GM12878 (cell line): ENCODE measurements at regions not wholly inside any gene's neighbourhood (a gene's known extent, or its start where the extent isn't known, plus 50 kb on each side); places are given as distances from the start of the nearest gene placed in this dataset.

Source experiments
- ATAC-seq: fragments of 200-7000 bp; cut with Tn5 transposase; 3 replicates; pipeline ENCODE4 v1.9.1; 2020; ENCODE audit warnings: mild to moderate bottlenecking, moderate library complexity
- BruUV-seq: library from RNA; stranded (reverse); fragments of 400-500 nt; replicated peaks from 2 replicates; lab custom pipeline; 2021; lab: Mats Ljungman, UMichigan
- CTCF ChIA-PET: fragments of 300-600 bp; sonication (Branson Sonifier 250); formaldehyde crosslinking; extraction: SDS; loops from one replicate; lab custom pipeline; 2021; ENCODE audit warnings: inconsistent platforms; lab: Yijun Ruan, JAX
- POLR2A ChIA-PET: fragments of 350-600 bp; formaldehyde crosslinking; extraction: SDS; loops from one replicate; lab custom pipeline; 2021; ENCODE audit warnings: inconsistent platforms; lab: Charles Lee
- RAD21 ChIA-PET: fragments of 300-600 bp; sonication (Branson Sonifier 250); formaldehyde crosslinking; loops from one replicate; lab custom pipeline; 2023; ENCODE audit warnings: antibody characterized with exemption; ENCODE audit not compliant: unreplicated experiment; lab: Charles Lee
- SMC1A ChIA-PET: fragments of 300-600 bp; sonication (Branson Sonifier 250); formaldehyde crosslinking; loops from one replicate; lab custom pipeline; 2023; ENCODE audit not compliant: unreplicated experiment, uncharacterized antibody; lab: Charles Lee
- DNase-seq: peaks from one replicate; pipeline ENCODE4 v3.0.0-alpha.2; 2011; ENCODE audit warnings: low read depth, low spot score
- FAIRE-seq: peaks from 3 replicates; lab custom pipeline; 2011; peaks lifted over from hg19 to GRCh38; lab: Jason Lieb, UNC
- H2AFZ ChIP-seq: 2 replicates; pipeline ENCODE4 v1.6.0; 2011; ENCODE audit warnings: low read depth, low read length, control low read depth; ENCODE audit not compliant: control insufficient read depth
- H3K27ac ChIP-seq: 2 replicates; pipeline ENCODE4 v1.5.1; 2011; ENCODE audit warnings: control low read depth; ENCODE audit not compliant: control insufficient read depth, insufficient read depth
- H3K27me3 ChIP-seq, 2 experiments: replicated peaks in 1 of 2; 2 replicates each; pipeline versions ENCODE4 v1.6.0 to v1.6.1; 2011; ENCODE audit warnings: low read length in 1 of 2; ENCODE audit not compliant: control insufficient read depth in 2 of 2, insufficient read depth in 2 of 2
- H3K36me3 ChIP-seq, 2 experiments: 2 replicates each; pipeline ENCODE4 v1.5.1; 2011; ENCODE audit warnings: low read length in 1 of 2; ENCODE audit not compliant: control insufficient read depth in 2 of 2, insufficient read depth in 2 of 2
- H3K4me1 ChIP-seq: 2 replicates; pipeline ENCODE4 v1.6.1; 2011; ENCODE audit warnings: mild to moderate bottlenecking, low read length, moderate library complexity, mixed read lengths; ENCODE audit not compliant: control insufficient read depth, insufficient read depth
- H3K4me2 ChIP-seq: 2 replicates; pipeline ENCODE4 v1.6.0; 2011; ENCODE audit warnings: control low read depth; ENCODE audit not compliant: control insufficient read depth, insufficient read depth
- H3K4me3 ChIP-seq: fragments of 200-600 bp; sonication (generic); 2 replicates; pipeline ENCODE4 v1.5.1; 2016
- H3K79me2 ChIP-seq: 2 replicates; pipeline ENCODE4 v1.6.0; 2011; ENCODE audit warnings: low read length; ENCODE audit not compliant: control insufficient read depth, insufficient read depth
- H3K9ac ChIP-seq: 2 replicates; pipeline ENCODE4 v1.8.0; 2011; ENCODE audit warnings: low read length, control low read depth, mixed read lengths; ENCODE audit not compliant: control insufficient read depth, insufficient read depth
- H3K9me3 ChIP-seq: replicated peaks from 3 replicates; pipeline ENCODE4 v1.5.1; 2011; ENCODE audit warnings: mild to moderate bottlenecking, low read length; ENCODE audit not compliant: control insufficient read depth, insufficient read depth
- H4K20me1 ChIP-seq: 2 replicates; pipeline ENCODE4 v1.6.0; 2011; ENCODE audit not compliant: control insufficient read depth, insufficient read depth
- EP300 ChIP-seq, 2 experiments: fragments of 150-350 bp in 1 of 2; IDR thresholded peaks; 2 replicates each; pipeline ENCODE4 v1.6.1; 2011 to 2012; ENCODE audit warnings: low read depth in 2 of 2, low read length in 2 of 2, borderline replicate concordance in 1 of 2, improper control_type of control experiment in 1 of 2, inconsistent platforms in 1 of 2; ENCODE audit not compliant: control insufficient read depth in 1 of 2
- HDAC6 ChIP-seq: fragments of 200-600 bp; sonication (generic); IDR thresholded peaks from one replicate; pipeline ENCODE4 v1.8.0; 2017; ENCODE audit warnings: antibody characterized with exemption; ENCODE audit not compliant: unreplicated experiment
- MYC ChIP-seq: IDR thresholded peaks from 2 replicates; pipeline ENCODE4 v1.6.1; 2011; ENCODE audit warnings: mild to moderate bottlenecking, low read length, moderate library complexity, inconsistent platforms; ENCODE audit not compliant: insufficient read depth, insufficient replicate concordance, insufficient read length, severe bottlenecking
- PML ChIP-seq: IDR thresholded peaks from 2 replicates; pipeline ENCODE4 v1.6.1; 2012; ENCODE audit warnings: low read length, inconsistent platforms
- POU2F2 ChIP-seq: IDR thresholded peaks from 3 replicates; pipeline ENCODE4 v1.6.1; 2011; ENCODE audit warnings: low read depth, mild to moderate bottlenecking, low read length, borderline replicate concordance
- SMAD1 ChIP-seq: fragments of 450-650 bp; IDR thresholded peaks from 2 replicates; pipeline ENCODE4 v1.6.1; 2018; ENCODE audit warnings: mild to moderate bottlenecking, low read depth; ENCODE audit not compliant: partially characterized antibody
- SMARCA5 ChIP-seq: fragments of 450-650 bp; IDR thresholded peaks from 2 replicates; pipeline ENCODE4 v1.6.1; 2017; ENCODE audit warnings: mild to moderate bottlenecking
- TARDBP ChIP-seq: IDR thresholded peaks from 2 replicates; pipeline ENCODE4 v1.6.1; 2016; ENCODE audit warnings: borderline replicate concordance
- WGBS: methylation state at CpG from one replicate; pipeline ENCODE4 v1.1.6; 2016; ENCODE audit warnings: low lambda C conversion rate; ENCODE audit not compliant: insufficient replicate concordance, insufficient coverage; ENCODE audit errors: missing lambda C conversion rate; 5-methylcytosine and 5-hydroxymethylcytosine counted together
- in situ Hi-C: fragments of 300-500 bp; cut with MboI; formaldehyde crosslinking; loops from 9 replicates; pipeline ENCODE4 v1.14.3; 2018; ENCODE audit warnings: mixed read lengths
- intact Hi-C: fragments of 100-400 bp; cut with micrococcal nuclease; formaldehyde crosslinking; loops from one replicate; pipeline ENCODE4 v1.14.2; 2022; ENCODE audit not compliant: unreplicated experiment
- TF ChIP-seq, protein P1 (sequence below): IDR thresholded peaks from 2 replicates; pipeline ENCODE4 v1.6.1; 2011; ENCODE audit warnings: borderline replicate concordance, low read depth, mild to moderate bottlenecking, moderate library complexity, mixed read lengths, low read length; ENCODE audit not compliant: insufficient read depth; ENCODE audit errors: extremely low read length
- TF ChIP-seq, protein P2 (sequence below): fragments of 450-650 bp; formaldehyde crosslinking; IDR thresholded peaks from 2 replicates; pipeline ENCODE4 v1.5.0; 2022; ENCODE audit warnings: mild to moderate bottlenecking, missing genetic modification characterization
- TF ChIP-seq, protein P3 (sequence below): fragments of 450-650 bp; IDR thresholded peaks from 2 replicates; pipeline ENCODE4 v1.6.1; 2016; ENCODE audit warnings: mild to moderate bottlenecking

DNA sequence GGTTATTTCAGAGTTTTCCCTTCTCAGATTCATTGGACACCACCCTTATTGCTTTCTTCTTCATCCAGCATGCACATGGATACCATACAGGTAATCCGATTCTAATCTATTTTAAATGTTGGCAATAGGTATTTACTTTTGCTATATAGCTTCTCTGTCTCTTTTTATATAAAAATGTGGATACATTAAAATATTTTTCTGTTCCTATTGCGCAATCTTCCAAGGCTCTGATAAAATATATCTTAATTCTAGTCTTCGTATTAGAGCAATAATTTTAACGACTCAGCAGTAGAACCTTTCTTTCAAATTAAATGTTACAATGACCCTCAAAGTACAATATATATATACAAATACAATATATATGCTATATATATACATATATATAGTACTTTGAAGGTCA, 239.8 kb downstream of the DCAF12L2 start:
- Histone ChIP-seq H2AFZ (no peak overlapping the region), H3K4me2 (no peak overlapping the region), H3K4me3 (no peak overlapping the region), H3K9me3 (no peaks in the 10 kb centered on the region), H4K20me1 (no peaks in the 10 kb centered on the region), H3K4me1 (no peaks in the 10 kb centered on the region), H3K9ac (no peak overlapping the region), H3K27ac (no peak overlapping the region), H3K27me3 (no peaks in the 10 kb centered on the region), H3K36me3 (no peaks in the 10 kb centered on the region), H3K79me2 (no peaks in the 10 kb centered on the region)
- POLR2A ChIA-PET, result no interaction called here
- intact Hi-C loops, result no loop called here
- SMC1A ChIA-PET, result no interaction called here
- RAD21 ChIA-PET, result no interaction called here
- TF ChIP-seq, protein P1, sequence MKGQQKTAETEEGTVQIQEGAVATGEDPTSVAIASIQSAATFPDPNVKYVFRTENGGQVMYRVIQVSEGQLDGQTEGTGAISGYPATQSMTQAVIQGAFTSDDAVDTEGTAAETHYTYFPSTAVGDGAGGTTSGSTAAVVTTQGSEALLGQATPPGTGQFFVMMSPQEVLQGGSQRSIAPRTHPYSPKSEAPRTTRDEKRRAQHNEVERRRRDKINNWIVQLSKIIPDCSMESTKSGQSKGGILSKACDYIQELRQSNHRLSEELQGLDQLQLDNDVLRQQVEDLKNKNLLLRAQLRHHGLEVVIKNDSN, result no peak
- TF ChIP-seq, protein P2, sequence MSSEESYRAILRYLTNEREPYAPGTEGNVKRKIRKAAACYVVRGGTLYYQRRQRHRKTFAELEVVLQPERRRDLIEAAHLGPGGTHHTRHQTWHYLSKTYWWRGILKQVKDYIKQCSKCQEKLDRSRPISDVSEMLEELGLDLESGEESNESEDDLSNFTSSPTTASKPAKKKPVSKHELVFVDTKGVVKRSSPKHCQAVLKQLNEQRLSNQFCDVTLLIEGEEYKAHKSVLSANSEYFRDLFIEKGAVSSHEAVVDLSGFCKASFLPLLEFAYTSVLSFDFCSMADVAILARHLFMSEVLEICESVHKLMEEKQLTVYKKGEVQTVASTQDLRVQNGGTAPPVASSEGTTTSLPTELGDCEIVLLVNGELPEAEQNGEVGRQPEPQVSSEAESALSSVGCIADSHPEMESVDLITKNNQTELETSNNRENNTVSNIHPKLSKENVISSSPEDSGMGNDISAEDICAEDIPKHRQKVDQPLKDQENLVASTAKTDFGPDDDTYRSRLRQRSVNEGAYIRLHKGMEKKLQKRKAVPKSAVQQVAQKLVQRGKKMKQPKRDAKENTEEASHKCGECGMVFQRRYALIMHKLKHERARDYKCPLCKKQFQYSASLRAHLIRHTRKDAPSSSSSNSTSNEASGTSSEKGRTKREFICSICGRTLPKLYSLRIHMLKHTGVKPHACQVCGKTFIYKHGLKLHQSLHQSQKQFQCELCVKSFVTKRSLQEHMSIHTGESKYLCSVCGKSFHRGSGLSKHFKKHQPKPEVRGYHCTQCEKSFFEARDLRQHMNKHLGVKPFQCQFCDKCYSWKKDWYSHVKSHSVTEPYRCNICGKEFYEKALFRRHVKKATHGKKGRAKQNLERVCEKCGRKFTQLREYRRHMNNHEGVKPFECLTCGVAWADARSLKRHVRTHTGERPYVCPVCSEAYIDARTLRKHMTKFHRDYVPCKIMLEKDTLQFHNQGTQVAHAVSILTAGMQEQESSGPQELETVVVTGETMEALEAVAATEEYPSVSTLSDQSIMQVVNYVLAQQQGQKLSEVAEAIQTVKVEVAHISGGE (CRISPR knock-in tag), result no peak
- TF ChIP-seq SMAD1 (no peak), MYC (no peak), POU2F2 (no peak), TARDBP (no peak), EP300 (IDR thresholded peaks at IDR 0.05; ENCODE audit: borderline replicate concordance in 1 of 2, control insufficient read depth in 1 of 2, low read depth in 2 of 2, low read length in 2 of 2) (no peak), HDAC6 (no peak), SMARCA5 (no peak), PML (no peak)
- TF ChIP-seq, protein P3, sequence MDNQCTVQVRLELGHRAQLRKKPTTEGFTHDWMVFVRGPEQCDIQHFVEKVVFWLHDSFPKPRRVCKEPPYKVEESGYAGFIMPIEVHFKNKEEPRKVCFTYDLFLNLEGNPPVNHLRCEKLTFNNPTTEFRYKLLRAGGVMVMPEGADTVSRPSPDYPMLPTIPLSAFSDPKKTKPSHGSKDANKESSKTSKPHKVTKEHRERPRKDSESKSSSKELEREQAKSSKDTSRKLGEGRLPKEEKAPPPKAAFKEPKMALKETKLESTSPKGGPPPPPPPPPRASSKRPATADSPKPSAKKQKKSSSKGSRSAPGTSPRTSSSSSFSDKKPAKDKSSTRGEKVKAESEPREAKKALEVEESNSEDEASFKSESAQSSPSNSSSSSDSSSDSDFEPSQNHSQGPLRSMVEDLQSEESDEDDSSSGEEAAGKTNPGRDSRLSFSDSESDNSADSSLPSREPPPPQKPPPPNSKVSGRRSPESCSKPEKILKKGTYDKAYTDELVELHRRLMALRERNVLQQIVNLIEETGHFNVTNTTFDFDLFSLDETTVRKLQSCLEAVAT, result no peak
- CTCF ChIA-PET, result no interaction called here
- DNase-seq (no peak), ATAC-seq (no peak), FAIRE-seq (no peak)
- WGBS, result 34% methylated on average over 4 of the region's 4 CpGs
- no TSS peak for BruUV-seq
- in situ Hi-C loops, result no loop called here
